Common myeloid progenitor, CD34-positive (primary cell): ENCODE measurements at regions not wholly inside any gene's neighbourhood (a gene's known extent, or its start where the extent isn't known, plus 50 kb on each side); places are given as distances from the start of the nearest gene placed in this dataset.

Experiments
- CTCF ChIA-PET: fragments of 350-600 bp; sonication (Branson Sonifier 250); formaldehyde crosslinking; loops from one replicate; lab custom pipeline; 2021; ENCODE audit warnings: antibody characterized with exemption; lab: Charles Lee
- POLR2A ChIA-PET: fragments of 350-600 bp; sonication (Branson Sonifier 250); formaldehyde crosslinking; loops from one replicate; lab custom pipeline; 2021; ENCODE audit warnings: antibody characterized with exemption; lab: Charles Lee
- DNase-seq, 3 donors: peaks; one replicate each; pipeline versions ENCODE4 v3.0.0 to v3.0.0-alpha.2; 2013
- H3K27ac ChIP-seq, 2 experiments: 1 replicate in 1 of 2; 2 replicates in 1 of 2; pipeline ENCODE4 v1.7.0; 2013; ENCODE audit warnings: inconsistent platforms in 2 of 2, low read length in 2 of 2, mild to moderate bottlenecking in 2 of 2, low read depth in 1 of 2, moderate library complexity in 1 of 2; ENCODE audit not compliant: severe bottlenecking in 2 of 2, insufficient read depth in 1 of 2, poor library complexity in 1 of 2
- H3K27me3 ChIP-seq, 5 experiments: replicated peaks in 2 of 5; 1 replicate in 3 of 5; 2 replicates in 2 of 5; pipeline versions ENCODE4 v1.6.1 to v1.7.0; 2013; ENCODE audit warnings: low read length in 4 of 5, mild to moderate bottlenecking in 2 of 5, moderate library complexity in 2 of 5, inconsistent platforms in 1 of 5; ENCODE audit not compliant: insufficient read depth in 5 of 5, control insufficient read depth in 4 of 5
- H3K36me3 ChIP-seq, 4 experiments: 1 replicate in 2 of 4; 2 replicates in 2 of 4; pipeline versions ENCODE4 v1.6.1 to v1.7.0; 2013; ENCODE audit warnings: low read length in 3 of 4, control low read depth in 1 of 4, mild to moderate bottlenecking in 1 of 4; ENCODE audit not compliant: control insufficient read depth in 4 of 4, insufficient read depth in 4 of 4
- H3K4me1 ChIP-seq, 4 experiments: 1 replicate in 3 of 4; 2 replicates in 1 of 4; pipeline versions ENCODE4 v1.6.1 to v1.7.1; 2013; ENCODE audit warnings: low read length in 3 of 4, mild to moderate bottlenecking in 3 of 4, control low read depth in 1 of 4, inconsistent platforms in 1 of 4, moderate library complexity in 1 of 4; ENCODE audit not compliant: control insufficient read depth in 4 of 4, insufficient read depth in 4 of 4; ENCODE audit errors: control extremely low read depth in 1 of 4
- H3K4me3 ChIP-seq, 7 experiments: 1 replicate in 4 of 7; 2 replicates in 3 of 7; pipeline versions ENCODE4 v1.5.1 to v1.7.0; 2013; ENCODE audit warnings: mild to moderate bottlenecking in 7 of 7, low read length in 6 of 7, moderate library complexity in 6 of 7, inconsistent platforms in 2 of 7, low read depth in 2 of 7, control low read depth in 1 of 7; ENCODE audit not compliant: insufficient read depth in 4 of 7, control insufficient read depth in 1 of 7; ENCODE audit errors: extremely low read depth in 1 of 7
- H3K9me3 ChIP-seq, 5 experiments: 1 replicate in 4 of 5; 2 replicates in 1 of 5; pipeline versions ENCODE4 v1.6.1 to v1.7.1; 2013; ENCODE audit warnings: low read length in 4 of 5, mild to moderate bottlenecking in 2 of 5, inconsistent platforms in 1 of 5, low read depth in 1 of 5, moderate library complexity in 1 of 5; ENCODE audit not compliant: control insufficient read depth in 4 of 5, insufficient read depth in 2 of 5; ENCODE audit errors: control extremely low read depth in 1 of 5
- WGBS: methylation state at CpG from one replicate; pipeline ENCODE4 v1.1.5; 2013; ENCODE audit not compliant: insufficient coverage; 5-methylcytosine and 5-hydroxymethylcytosine counted together

GRCh38 chr14:25882899-25883298 is 714.9 kb downstream of the NOVA1 start:
- Histone ChIP-seq H3K4me3 (no peak overlapping the region), H3K9me3 (no peaks in the 10 kb centered on the region), H3K27me3 (no peaks in the 10 kb centered on the region), H3K4me1 (no peaks in the 10 kb centered on the region), H3K27ac (no peak overlapping the region), H3K36me3 (no peaks in the 10 kb centered on the region)
- DNase-seq = no peak
- ChIA-PET CTCF (no interaction called here), POLR2A (interaction anchor here (0.6 kb wide), 1 partner anchor 100 kb away, joined by 3 read pairs; no protein-coding TSS in a partner anchor)
- no CpG with 5 or more reads among the region's 2 CpGs for WGBS

GRCh38 chr14:25875475-25875874 is 722.4 kb downstream of the NOVA1 start:
- CTCF ChIA-PET = no interaction called here
- Histone ChIP-seq H3K36me3 (no peaks in the 10 kb centered on the region), H3K9me3 (no peaks in the 10 kb centered on the region), H3K4me3 (no peak overlapping the region), H3K27me3 (no peaks in the 10 kb centered on the region), H3K27ac (no peak overlapping the region), H3K4me1 (no peaks in the 10 kb centered on the region)
- no peak for DNase-seq
- POLR2A ChIA-PET = no interaction called here
- no CpG with 5 or more reads among the region's 2 CpGs for WGBS

- POLR2A ChIA-PET = no interaction called here
- Histone ChIP-seq H3K4me3 (no peak overlapping the region), H3K9me3 (no peaks in the 10 kb centered on the region), H3K4me1 (no peaks in the 10 kb centered on the region), H3K27me3 (no peaks in the 10 kb centered on the region), H3K36me3 (no peaks in the 10 kb centered on the region), H3K27ac (no peak overlapping the region)
- 100% methylated on average over 1 of the region's 3 CpGs for WGBS
- CTCF ChIA-PET = no interaction called here
- no peak for DNase-seq
Measured at GRCh38 chr14:25869854-25870253, 728.0 kb downstream of the NOVA1 start.

- Histone ChIP-seq H3K27me3 (no peaks in the 10 kb centered on the region), H3K36me3 (no peaks in the 10 kb centered on the region), H3K4me1 (no peaks in the 10 kb centered on the region), H3K27ac (no peak overlapping the region), H3K9me3 (no peaks in the 10 kb centered on the region), H3K4me3 (no peak overlapping the region)
- DNase-seq = no peak
- ChIA-PET CTCF (no interaction called here), POLR2A (no interaction called here)
- WGBS = 64% methylated on average over 4 of the region's 6 CpGs
Measured at GRCh38 chr14:25868521-25869314, 729.1 kb downstream of the NOVA1 start.

- Histone ChIP-seq H3K4me3 (no peak overlapping the region), H3K36me3 (no peaks in the 10 kb centered on the region), H3K9me3 (no peaks in the 10 kb centered on the region), H3K27ac (no peak overlapping the region), H3K27me3 (no peaks in the 10 kb centered on the region), H3K4me1 (no peaks in the 10 kb centered on the region)
- WGBS = 86% methylated on average over 1 of the region's 1 CpG
- ChIA-PET CTCF (no interaction called here), POLR2A (no interaction called here)
- no peak for DNase-seq
Measured at GRCh38 chr14:25861406-25861805, 736.4 kb downstream of the NOVA1 start.

- no peak overlapping the region for H3K27ac ChIP-seq
- H3K4me1 ChIP-seq = no peaks in the 10 kb centered on the region
- WGBS = 74% methylated on average over 2 of the region's 2 CpGs
- H3K36me3 ChIP-seq = no peaks in the 10 kb centered on the region
- no peaks in the 10 kb centered on the region for H3K9me3 ChIP-seq
- no peak for DNase-seq
- POLR2A ChIA-PET = no interaction called here
- CTCF ChIA-PET = no interaction called here
- H3K4me3 ChIP-seq = no peak overlapping the region
- no peaks in the 10 kb centered on the region for H3K27me3 ChIP-seq
Measured at GRCh38 chr14:25848601-25849000, 749.2 kb downstream of the NOVA1 start.

GRCh38 chr14:25846246-25846645 is 751.6 kb downstream of the NOVA1 start:
- Histone ChIP-seq H3K9me3 (no peaks in the 10 kb centered on the region), H3K36me3 (no peaks in the 10 kb centered on the region), H3K4me3 (no peak overlapping the region), H3K27ac (no peak overlapping the region), H3K27me3 (peaks cover 0 to 2% (median 0%) of the 10 kb centered on the region in 5 experiments), H3K4me1 (no peaks in the 10 kb centered on the region)
- POLR2A ChIA-PET = no interaction called here
- DNase-seq = no peak
- 100% methylated on average over 3 of the region's 5 CpGs for WGBS
- CTCF ChIA-PET = no interaction called here
